Body of pancreas (tissue), 4 donors: ENCODE measurements at regions not wholly inside any gene's neighbourhood (a gene's known extent, or its start where the extent isn't known, plus 50 kb on each side); places are given as distances from the start of the nearest gene placed in this dataset.

Experiments used
- POLR2A ChIP-seq, 3 donors: fragments of 450-650 bp; IDR thresholded peaks; one replicate each; pipeline ENCODE4 v1.6.1; 2016; ENCODE audit warnings: antibody characterized with exemption in 3 of 3, mild to moderate bottlenecking in 2 of 3
- TF ChIP-seq, protein P1 (sequence below), 7 experiments: fragments of 450-650 bp in 4 of 7; fragments of 200-600 bp in 3 of 7; sonication (generic) in 3 of 7; IDR thresholded peaks; one replicate each; pipeline ENCODE4 v1.5.1; 2016 to 2019; ENCODE audit warnings: antibody characterized with exemption in 7 of 7

DNA sequence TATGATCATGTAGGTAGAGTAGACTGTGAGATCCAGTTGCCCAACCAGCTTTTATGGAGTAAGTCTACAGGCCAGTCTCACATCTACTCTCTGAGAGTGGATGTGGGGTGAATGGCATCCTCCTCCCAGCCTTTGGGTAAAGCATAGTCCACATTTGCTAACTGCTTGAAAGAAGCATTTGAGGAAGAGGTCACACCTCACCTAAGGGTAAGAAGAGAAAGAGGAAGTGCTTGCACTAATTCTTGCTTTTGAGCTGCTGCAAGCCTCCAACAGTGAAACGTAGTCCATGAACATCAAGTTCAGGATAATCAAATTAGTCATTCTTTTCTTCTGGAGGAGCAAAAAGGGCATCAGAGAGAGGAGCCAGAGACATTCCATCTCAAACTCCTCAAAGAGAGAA is 93.9 kb upstream of the AGR3 start:
- TF ChIP-seq, protein P1, sequence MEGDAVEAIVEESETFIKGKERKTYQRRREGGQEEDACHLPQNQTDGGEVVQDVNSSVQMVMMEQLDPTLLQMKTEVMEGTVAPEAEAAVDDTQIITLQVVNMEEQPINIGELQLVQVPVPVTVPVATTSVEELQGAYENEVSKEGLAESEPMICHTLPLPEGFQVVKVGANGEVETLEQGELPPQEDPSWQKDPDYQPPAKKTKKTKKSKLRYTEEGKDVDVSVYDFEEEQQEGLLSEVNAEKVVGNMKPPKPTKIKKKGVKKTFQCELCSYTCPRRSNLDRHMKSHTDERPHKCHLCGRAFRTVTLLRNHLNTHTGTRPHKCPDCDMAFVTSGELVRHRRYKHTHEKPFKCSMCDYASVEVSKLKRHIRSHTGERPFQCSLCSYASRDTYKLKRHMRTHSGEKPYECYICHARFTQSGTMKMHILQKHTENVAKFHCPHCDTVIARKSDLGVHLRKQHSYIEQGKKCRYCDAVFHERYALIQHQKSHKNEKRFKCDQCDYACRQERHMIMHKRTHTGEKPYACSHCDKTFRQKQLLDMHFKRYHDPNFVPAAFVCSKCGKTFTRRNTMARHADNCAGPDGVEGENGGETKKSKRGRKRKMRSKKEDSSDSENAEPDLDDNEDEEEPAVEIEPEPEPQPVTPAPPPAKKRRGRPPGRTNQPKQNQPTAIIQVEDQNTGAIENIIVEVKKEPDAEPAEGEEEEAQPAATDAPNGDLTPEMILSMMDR (IDR thresholded peaks at IDR 0.05) = no peak
- TF ChIP-seq POLR2A (IDR thresholded peaks at IDR 0.05) = no peak
